ENCODE measurements at regions not wholly inside any gene's neighbourhood (a gene's known extent, or its start where the extent isn't known, plus 50 kb on each side); places are given as distances from the start of the nearest gene placed in this dataset.

- TF ChIP-seq POLR2AphosphoS5 (IDR thresholded peaks at IDR 0.05), result no peak
- TF ChIP-seq CTCF (IDR thresholded peaks at IDR 0.05), result no peak
- TF ChIP-seq POLR2A (IDR thresholded peaks at IDR 0.05; ENCODE audit: low read depth), result no peak
Observed at GRCh38 chr2:234334756-234335155, 162.1 kb downstream of the ARL4C start.

Measured in esophagus muscularis mucosa (tissue), 3 donors.